Right lobe of liver (tissue), 6 donors: ENCODE measurements at regions not wholly inside any gene's neighbourhood (a gene's known extent, or its start where the extent isn't known, plus 50 kb on each side); places are given as distances from the start of the nearest gene placed in this dataset.

Source experiments
- ATAC-seq, 4 donors: fragments of 200-7000 bp; cut with Tn5 transposase; one replicate each; pipeline ENCODE4 v1.9.1; 2020; ENCODE audit warnings: mild to moderate bottlenecking in 4 of 4, moderate library complexity in 4 of 4
- DNase-seq, 3 donors: peaks; one replicate each; pipeline ENCODE4 v3.0.0-alpha.2; 2020
- H3K27ac ChIP-seq, 3 donors: fragments of 200-600 bp; one replicate each; pipeline ENCODE4 v1.8.0; 2022
- H3K27me3 ChIP-seq, 2 donors: fragments of 200-600 bp; one replicate each; pipeline ENCODE4 v1.8.0; 2022
- H3K36me3 ChIP-seq, 4 donors: fragments of 200-600 bp; sonication (generic) in 1 of 4; one replicate each; pipeline versions ENCODE4 v1.5.1 to v1.8.0; 2017 to 2022; ENCODE audit warnings: control low read depth in 1 of 4
- H3K4me1 ChIP-seq, 4 donors: fragments of 200-600 bp; sonication (generic) in 1 of 4; one replicate each; pipeline versions ENCODE4 v1.5.1 to v1.8.0; 2017 to 2022; ENCODE audit warnings: control low read depth in 1 of 4
- H3K4me3 ChIP-seq, 3 donors: fragments of 200-600 bp; one replicate each; pipeline ENCODE4 v1.8.0; 2022
- H3K9me3 ChIP-seq, 4 donors: fragments of 200-600 bp; sonication (generic) in 1 of 4; one replicate each; pipeline versions ENCODE4 v1.5.1 to v1.8.0; 2017 to 2022; ENCODE audit warnings: control low read depth in 1 of 4
- POLR2A ChIP-seq: fragments of 450-650 bp; IDR thresholded peaks from one replicate; pipeline ENCODE4 v1.6.1; 2017; ENCODE audit warnings: antibody characterized with exemption, mild to moderate bottlenecking
- WGBS: methylation state at CpG from one replicate; pipeline ENCODE4 v1.1.6; 2018; ENCODE audit warnings: low coverage, low lambda C conversion rate; ENCODE audit not compliant: insufficient coverage; ENCODE audit errors: missing lambda C conversion rate; 5-methylcytosine and 5-hydroxymethylcytosine counted together
- intact Hi-C, 2 donors: fragments of 100-400 bp; cut with DNase I; formaldehyde crosslinking; loops; one replicate each; pipeline versions ENCODE4 v1.11.2 to v1.14.1; 2022
- TF ChIP-seq, protein P1 (sequence below), 4 donors: fragments of 200-600 bp in 3 of 4; fragments of 450-650 bp in 1 of 4; IDR thresholded peaks; one replicate each; pipeline versions ENCODE4 v1.5.1 to v1.8.0; 2016 to 2022; ENCODE audit warnings: antibody characterized with exemption in 4 of 4, mild to moderate bottlenecking in 2 of 4
- donor health status: DM: no; HTN: yes; CAD: no.
- donor health status: DM: no; HTN: no; CAD: no.
- donor health status: DM: no; HTN: no; CAD: no.
- donor health status: DM: no; HTN: yes; CAD: no.
- donor health status: DM: no; HTN: yes; CAD: no.

DNA sequence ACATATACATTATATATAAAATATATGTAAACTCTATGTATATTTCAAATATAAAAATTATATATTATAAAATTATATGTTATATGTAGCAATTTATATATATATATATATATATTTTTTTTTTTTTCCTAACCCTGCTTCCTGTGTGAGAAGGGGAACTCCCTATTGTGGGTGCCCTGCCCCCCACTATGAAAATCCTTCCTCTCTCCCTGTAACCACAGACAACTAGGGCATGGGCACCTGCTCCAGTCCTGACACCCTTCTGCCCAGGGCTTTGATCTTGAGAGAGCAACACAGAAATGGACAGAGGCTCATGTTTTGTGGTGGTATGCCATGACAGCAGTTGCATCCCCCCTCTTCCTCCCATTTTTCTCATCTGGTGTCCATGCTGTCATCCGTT is 148.7 kb upstream of the IL12B start:
- ATAC-seq (no peak), DNase-seq (no peak)
- Histone ChIP-seq H3K4me1 (no peaks in the 10 kb centered on the region), H3K36me3 (no peaks in the 10 kb centered on the region), H3K4me3 (no peak overlapping the region), H3K27me3 (no peaks in the 10 kb centered on the region), H3K27ac (no peak overlapping the region), H3K9me3 (no peaks in the 10 kb centered on the region)
- TF ChIP-seq POLR2A: no peak
- TF ChIP-seq, protein P1, sequence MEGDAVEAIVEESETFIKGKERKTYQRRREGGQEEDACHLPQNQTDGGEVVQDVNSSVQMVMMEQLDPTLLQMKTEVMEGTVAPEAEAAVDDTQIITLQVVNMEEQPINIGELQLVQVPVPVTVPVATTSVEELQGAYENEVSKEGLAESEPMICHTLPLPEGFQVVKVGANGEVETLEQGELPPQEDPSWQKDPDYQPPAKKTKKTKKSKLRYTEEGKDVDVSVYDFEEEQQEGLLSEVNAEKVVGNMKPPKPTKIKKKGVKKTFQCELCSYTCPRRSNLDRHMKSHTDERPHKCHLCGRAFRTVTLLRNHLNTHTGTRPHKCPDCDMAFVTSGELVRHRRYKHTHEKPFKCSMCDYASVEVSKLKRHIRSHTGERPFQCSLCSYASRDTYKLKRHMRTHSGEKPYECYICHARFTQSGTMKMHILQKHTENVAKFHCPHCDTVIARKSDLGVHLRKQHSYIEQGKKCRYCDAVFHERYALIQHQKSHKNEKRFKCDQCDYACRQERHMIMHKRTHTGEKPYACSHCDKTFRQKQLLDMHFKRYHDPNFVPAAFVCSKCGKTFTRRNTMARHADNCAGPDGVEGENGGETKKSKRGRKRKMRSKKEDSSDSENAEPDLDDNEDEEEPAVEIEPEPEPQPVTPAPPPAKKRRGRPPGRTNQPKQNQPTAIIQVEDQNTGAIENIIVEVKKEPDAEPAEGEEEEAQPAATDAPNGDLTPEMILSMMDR (IDR thresholded peaks at IDR 0.05): no peak
- 57% methylated on average over 1 of the region's 1 CpG for WGBS
- intact Hi-C loops: no loop called here

DNA sequence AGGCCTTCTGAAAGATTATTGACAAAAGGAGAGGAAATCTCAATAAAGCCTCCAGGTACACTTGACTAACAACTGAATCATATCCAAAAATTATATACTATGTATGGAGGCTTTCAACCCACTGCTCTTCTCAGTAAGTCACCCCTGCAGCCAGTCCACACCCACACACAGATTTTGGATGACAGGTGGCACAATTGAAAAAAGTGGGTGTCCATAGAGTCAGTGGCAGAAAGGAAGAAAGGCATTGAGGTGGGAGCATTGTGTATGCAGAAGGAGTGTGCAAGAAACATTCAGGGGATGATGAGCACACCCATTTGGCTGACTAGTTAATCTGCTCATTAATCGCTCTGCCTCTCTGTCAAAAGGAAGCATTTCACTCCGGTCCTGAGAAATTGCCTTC is 150.6 kb upstream of the IL12B start:
- DNase-seq: no peak
- Histone ChIP-seq H3K27ac (no peak overlapping the region), H3K4me3 (no peak overlapping the region)

DNA sequence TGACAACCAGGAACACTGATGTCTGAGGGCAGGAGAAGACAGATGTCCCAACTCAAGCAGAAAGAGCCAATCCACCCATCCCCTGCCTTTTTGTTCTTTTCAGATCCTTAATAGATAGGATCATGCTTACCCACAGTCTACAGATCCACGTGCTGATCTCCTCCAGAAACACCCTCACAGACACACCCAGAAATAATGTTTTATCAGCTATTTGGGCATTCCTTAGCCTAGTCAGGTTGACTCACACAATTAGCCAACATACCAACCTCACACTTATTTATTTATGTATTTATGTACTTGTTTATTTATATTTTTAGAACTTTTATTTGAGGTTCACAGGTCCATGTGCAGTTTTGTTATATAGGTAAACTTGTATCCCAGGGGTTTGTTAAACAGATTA is 151.5 kb upstream of the IL12B start:
- DNase-seq (no peak), ATAC-seq (no peak)
- Histone ChIP-seq H3K4me3 (no peak overlapping the region), H3K9me3 (no peaks in the 10 kb centered on the region), H3K27me3 (no peaks in the 10 kb centered on the region), H3K27ac (no peak overlapping the region), H3K36me3 (no peaks in the 10 kb centered on the region), H3K4me1 (no peaks in the 10 kb centered on the region)
- intact Hi-C loops: no loop called here
- WGBS: 83% methylated on average over 1 of the region's 1 CpG
- TF ChIP-seq POLR2A: no peak
- TF ChIP-seq, protein P1 (IDR thresholded peaks at IDR 0.05): no peak

More for the DNA sequence above, 150.6 kb upstream of the IL12B start:
- H3K36me3 ChIP-seq: no peaks in the 10 kb centered on the region
- no peaks in the 10 kb centered on the region for H3K9me3 ChIP-seq
- intact Hi-C loops: no loop called here
- ATAC-seq: no peak
- H3K27me3 ChIP-seq: no peaks in the 10 kb centered on the region
- WGBS: 90% methylated on average over 2 of the region's 2 CpGs
- no peak for TF ChIP-seq POLR2A
- TF ChIP-seq, protein P1 (IDR thresholded peaks at IDR 0.05): no peak
- H3K4me1 ChIP-seq: no peaks in the 10 kb centered on the region

DNA sequence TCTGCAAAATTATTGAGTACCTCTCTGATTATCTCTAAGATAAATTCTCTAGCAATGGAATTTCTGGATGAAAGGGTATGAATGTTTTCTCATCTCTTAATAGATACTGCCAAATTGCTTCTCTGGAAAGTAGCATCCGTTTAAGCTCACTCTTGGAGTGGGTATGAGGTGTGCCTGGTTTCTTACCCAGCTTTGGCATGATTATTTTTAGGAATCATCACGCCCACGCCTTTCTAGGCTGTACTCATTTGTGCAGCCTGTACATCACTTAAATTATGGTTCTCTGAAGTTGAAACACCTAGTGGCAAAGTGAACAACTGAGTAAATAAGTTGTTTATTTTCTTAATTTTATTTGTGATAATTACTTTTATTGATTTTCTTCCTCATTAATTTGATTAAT is 156.5 kb upstream of the IL12B start:
- no peak for DNase-seq
- TF ChIP-seq POLR2A: no peak
- TF ChIP-seq, protein P1 (IDR thresholded peaks at IDR 0.05): no peak
- no peaks in the 10 kb centered on the region for H3K27me3 ChIP-seq
- WGBS: 74% methylated on average over 3 of the region's 3 CpGs
- H3K36me3 ChIP-seq: no peaks in the 10 kb centered on the region
- intact Hi-C loops: no loop called here
- H3K27ac ChIP-seq: no peak overlapping the region
- no peaks in the 10 kb centered on the region for H3K9me3 ChIP-seq
- no peaks in the 10 kb centered on the region for H3K4me1 ChIP-seq
- H3K4me3 ChIP-seq: no peak overlapping the region
- ATAC-seq: no peak

DNA sequence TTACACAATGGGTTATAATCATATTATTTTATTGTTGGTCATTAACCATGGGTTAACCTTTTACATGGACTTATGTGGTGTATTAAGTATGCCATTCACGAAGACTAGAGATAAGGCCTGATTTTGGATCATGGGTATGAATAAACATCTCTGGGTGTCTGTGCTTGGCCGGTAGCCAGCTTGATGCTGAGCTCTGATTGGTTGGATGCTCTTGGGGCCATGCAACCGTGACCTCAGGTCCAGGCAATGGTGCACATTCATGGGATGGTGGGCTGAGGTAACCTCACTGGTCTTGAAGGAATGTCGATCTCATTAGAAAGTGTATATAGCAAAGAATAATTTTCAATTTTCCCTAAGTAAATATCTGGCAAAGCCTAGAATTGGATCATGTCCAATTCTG is 158.2 kb upstream of the IL12B start:
- 54% methylated on average over 4 of the region's 4 CpGs for WGBS
- TF ChIP-seq, protein P1 (IDR thresholded peaks at IDR 0.05): no peak
- no peak for TF ChIP-seq POLR2A
- intact Hi-C loops: no loop called here
- Histone ChIP-seq H3K27ac (no peak overlapping the region), H3K9me3 (no peaks in the 10 kb centered on the region), H3K27me3 (no peaks in the 10 kb centered on the region), H3K4me3 (no peak overlapping the region), H3K4me1 (no peaks in the 10 kb centered on the region), H3K36me3 (no peaks in the 10 kb centered on the region)
- DNase-seq: no peak
- no peak for ATAC-seq
